Memory B cell (primary cell): ENCODE measurements at regions not wholly inside any gene's neighbourhood (a gene's known extent, or its start where the extent isn't known, plus 50 kb on each side); places are given as distances from the start of the nearest gene placed in this dataset.

Source experiments
- ATAC-seq: fragments of 150-1000 bp; cut with Tn5 transposase; 2 replicates; pipeline ENCODE4 v1.10.0; 2021; ENCODE audit warnings: low read depth, mild to moderate bottlenecking, moderate library complexity
- DNase-seq, 2 donors: peaks; one replicate each; pipeline ENCODE4 v3.0.0; 2022; ENCODE audit warnings: low spot score in 2 of 2
- H3K27ac Mint-ChIP-seq: one replicate; pipeline ENCODE4 v1.8.0; 2022; ENCODE audit warnings: mild to moderate bottlenecking, moderate library complexity, mixed read lengths
- H3K27me3 Mint-ChIP-seq: one replicate; pipeline ENCODE4 v1.8.0; 2022; ENCODE audit warnings: mixed read lengths
- H3K36me3 Mint-ChIP-seq: one replicate; pipeline ENCODE4 v1.8.0; 2022; ENCODE audit warnings: mild to moderate bottlenecking, mixed read lengths
- H3K4me1 Mint-ChIP-seq: one replicate; pipeline ENCODE4 v1.8.0; 2022; ENCODE audit warnings: mixed read lengths
- H3K4me3 Mint-ChIP-seq: one replicate; pipeline ENCODE4 v1.8.0; 2022; ENCODE audit warnings: mild to moderate bottlenecking, moderate library complexity, mixed read lengths
- H3K9me3 Mint-ChIP-seq: one replicate; pipeline ENCODE4 v1.8.0; 2022; ENCODE audit warnings: mixed read lengths

GRCh38 chr5:116651653-116652052 is 77.0 kb upstream of the SEMA6A start:
- H3K9me3 Mint-ChIP-seq = no peaks in the 10 kb centered on the region
- no peak for ATAC-seq

GRCh38 chr5:116650964-116651363 is 76.3 kb upstream of the SEMA6A start:
- no peak overlapping the region for H3K27ac Mint-ChIP-seq
- peaks cover 3% of the 10 kb centered on the region for H3K4me1 Mint-ChIP-seq
- no peaks in the 10 kb centered on the region for H3K36me3 Mint-ChIP-seq

More at GRCh38 chr5:116651653-116652052, 77.0 kb upstream of the SEMA6A start:
- Mint-ChIP-seq H3K27me3 (peaks cover 7% of the 10 kb centered on the region), H3K4me1 (peaks cover 3% of the 10 kb centered on the region), H3K27ac (no peak overlapping the region), H3K36me3 (no peaks in the 10 kb centered on the region), H3K4me3 (no peak overlapping the region)
- no peak for DNase-seq

GRCh38 chr5:116650544-116650943 is 75.9 kb upstream of the SEMA6A start:
- Mint-ChIP-seq H3K9me3 (no peaks in the 10 kb centered on the region), H3K27me3 (peaks cover 5% of the 10 kb centered on the region), H3K36me3 (no peaks in the 10 kb centered on the region), H3K4me3 (no peak overlapping the region), H3K4me1 (peaks cover 3% of the 10 kb centered on the region), H3K27ac (no peak overlapping the region)
- DNase-seq (no peak), ATAC-seq (no peak)

More at GRCh38 chr5:116650964-116651363, 76.3 kb upstream of the SEMA6A start:
- Mint-ChIP-seq H3K4me3 (no peak overlapping the region), H3K27me3 (peaks cover 5% of the 10 kb centered on the region), H3K9me3 (no peaks in the 10 kb centered on the region)
- DNase-seq (no peak), ATAC-seq (no peak)

- H3K27me3 Mint-ChIP-seq = no peaks in the 10 kb centered on the region
- H3K27ac Mint-ChIP-seq = no peak overlapping the region
- DNase-seq = no peak
- ATAC-seq = no peak
- no peak overlapping the region for H3K4me3 Mint-ChIP-seq
- H3K4me1 Mint-ChIP-seq = no peaks in the 10 kb centered on the region
- H3K36me3 Mint-ChIP-seq = no peaks in the 10 kb centered on the region
- H3K9me3 Mint-ChIP-seq = no peaks in the 10 kb centered on the region
These were observed 72.1 kb upstream of the SEMA6A start for GRCh38 chr5:116646611-116647289.

GRCh38 chr5:116645627-116646026 is 71.0 kb upstream of the SEMA6A start:
- no peak overlapping the region for H3K4me3 Mint-ChIP-seq
- H3K27ac Mint-ChIP-seq = no peak overlapping the region
- no peaks in the 10 kb centered on the region for H3K4me1 Mint-ChIP-seq
- no peaks in the 10 kb centered on the region for H3K27me3 Mint-ChIP-seq
- no peaks in the 10 kb centered on the region for H3K9me3 Mint-ChIP-seq
- no peak for DNase-seq
- no peak for ATAC-seq
- no peaks in the 10 kb centered on the region for H3K36me3 Mint-ChIP-seq

- no peaks in the 10 kb centered on the region for H3K36me3 Mint-ChIP-seq
- H3K4me3 Mint-ChIP-seq = no peak overlapping the region
- ATAC-seq = no peak
- no peaks in the 10 kb centered on the region for H3K9me3 Mint-ChIP-seq
- no peaks in the 10 kb centered on the region for H3K27me3 Mint-ChIP-seq
- no peak for DNase-seq
- no peak overlapping the region for H3K27ac Mint-ChIP-seq
- no peaks in the 10 kb centered on the region for H3K4me1 Mint-ChIP-seq
These were observed 65.6 kb upstream of the SEMA6A start for GRCh38 chr5:116640236-116640635.

- Mint-ChIP-seq H3K4me1 (no peaks in the 10 kb centered on the region), H3K27me3 (no peaks in the 10 kb centered on the region), H3K9me3 (no peaks in the 10 kb centered on the region), H3K36me3 (no peaks in the 10 kb centered on the region), H3K4me3 (no peak overlapping the region), H3K27ac (no peak overlapping the region)
- ATAC-seq (no peak), DNase-seq (no peak)
These were observed 62.6 kb upstream of the SEMA6A start for GRCh38 chr5:116637149-116637740.

- H3K36me3 Mint-ChIP-seq = no peaks in the 10 kb centered on the region
- ATAC-seq = no peak
- peaks cover 1% of the 10 kb centered on the region for H3K27me3 Mint-ChIP-seq
- H3K27ac Mint-ChIP-seq = no peak overlapping the region
- no peaks in the 10 kb centered on the region for H3K4me1 Mint-ChIP-seq
- H3K4me3 Mint-ChIP-seq = no peak overlapping the region
- H3K9me3 Mint-ChIP-seq = no peaks in the 10 kb centered on the region
- no peak for DNase-seq
These were observed 58.3 kb upstream of the SEMA6A start for GRCh38 chr5:116632890-116633289.

- Mint-ChIP-seq H3K4me1 (no peaks in the 10 kb centered on the region), H3K4me3 (no peak overlapping the region), H3K27ac (no peak overlapping the region), H3K27me3 (peaks cover 1% of the 10 kb centered on the region), H3K9me3 (no peaks in the 10 kb centered on the region), H3K36me3 (no peaks in the 10 kb centered on the region)
- DNase-seq = no peak
- no peak for ATAC-seq
These were observed 56.5 kb upstream of the SEMA6A start for GRCh38 chr5:116631147-116631546.

GRCh38 chr5:116629168-116629567 is 54.5 kb upstream of the SEMA6A start:
- ATAC-seq (no peak), DNase-seq (no peak)
- Mint-ChIP-seq H3K27me3 (peaks cover 1% of the 10 kb centered on the region), H3K27ac (no peak overlapping the region), H3K4me1 (no peaks in the 10 kb centered on the region), H3K36me3 (no peaks in the 10 kb centered on the region), H3K9me3 (no peaks in the 10 kb centered on the region), H3K4me3 (no peak overlapping the region)

GRCh38 chr5:116626945-116627679 is 52.5 kb upstream of the SEMA6A start:
- Mint-ChIP-seq H3K36me3 (no peaks in the 10 kb centered on the region), H3K9me3 (no peaks in the 10 kb centered on the region), H3K27me3 (peaks cover 1% of the 10 kb centered on the region), H3K4me1 (no peaks in the 10 kb centered on the region), H3K4me3 (no peak overlapping the region), H3K27ac (no peak overlapping the region)
- DNase-seq (no peak), ATAC-seq (no peak)

GRCh38 chr5:116626272-116626723 is 51.7 kb upstream of the SEMA6A start:
- Mint-ChIP-seq H3K27me3 (peaks cover 1% of the 10 kb centered on the region), H3K9me3 (no peaks in the 10 kb centered on the region), H3K36me3 (no peaks in the 10 kb centered on the region), H3K27ac (no peak overlapping the region), H3K4me3 (no peak overlapping the region), H3K4me1 (no peaks in the 10 kb centered on the region)
- ATAC-seq = no peak
- DNase-seq = no peak
